ENCODE measurements at regions not wholly inside any gene's neighbourhood (a gene's known extent, or its start where the extent isn't known, plus 50 kb on each side); places are given as distances from the start of the nearest gene placed in this dataset.

DNA sequence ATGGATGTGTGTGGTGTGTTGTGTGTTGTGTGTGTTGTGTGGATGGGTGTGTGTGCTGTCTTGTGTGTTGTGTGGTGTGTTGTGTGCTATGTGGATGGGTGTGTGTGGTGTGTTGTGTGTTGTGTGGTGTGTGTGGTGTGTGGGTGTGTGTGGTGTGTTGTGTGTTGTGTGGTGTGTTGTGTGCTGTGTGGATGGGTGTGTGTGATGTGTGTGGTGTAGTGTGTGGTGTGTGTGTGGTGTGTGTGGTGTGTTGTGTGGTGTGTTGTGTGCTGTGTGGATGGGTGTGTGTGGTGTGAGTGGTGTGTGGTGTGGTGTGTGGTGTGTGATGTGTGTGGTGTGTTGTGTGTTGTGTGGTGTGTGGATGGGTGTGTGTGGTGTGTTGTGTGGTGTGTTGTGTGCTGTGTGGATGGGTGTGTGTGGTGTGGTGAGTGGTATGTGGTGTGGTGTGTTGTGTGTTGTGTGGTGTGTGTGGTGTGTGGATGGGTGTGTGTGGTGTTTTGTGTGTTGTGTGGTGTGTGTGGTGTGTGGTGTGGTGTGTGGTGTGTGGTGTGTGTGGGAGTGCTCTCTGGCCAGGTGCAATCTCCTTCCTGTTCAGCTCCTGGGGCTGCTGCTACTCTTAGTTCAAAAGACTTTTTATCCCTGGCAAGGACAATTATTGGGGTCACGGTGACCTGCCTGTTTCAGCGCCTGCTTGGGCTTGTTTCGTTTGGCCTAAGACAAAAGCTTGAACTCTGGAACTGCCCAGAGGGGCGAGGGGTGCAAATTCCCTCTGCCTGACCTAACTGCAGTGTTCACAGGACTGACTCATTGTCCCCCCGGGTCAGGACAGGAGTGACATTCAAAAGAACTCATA lies 101.1 kb downstream of the UBIAD1 start:
- DNase-seq (ENCODE audit: low read depth): no peak

DNA sequence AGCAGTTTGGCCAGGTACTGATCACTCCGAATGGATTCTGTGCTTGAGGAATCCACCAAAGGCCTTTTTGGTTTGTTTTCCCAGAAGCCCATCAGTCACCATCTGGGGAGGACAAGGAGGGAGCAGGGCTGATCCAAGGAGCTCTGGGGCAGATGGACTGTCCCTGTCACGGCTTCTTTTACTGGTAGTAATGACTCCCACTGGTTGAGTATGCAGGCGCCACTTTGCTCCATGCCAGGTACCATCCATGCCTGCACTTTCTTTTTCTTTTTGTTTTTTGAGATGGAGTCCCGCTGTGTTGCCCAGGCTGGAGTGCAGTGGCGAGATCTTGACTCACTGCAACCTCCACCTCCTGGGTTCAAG lies 101.7 kb downstream of the UBIAD1 start:
- no peak for DNase-seq (ENCODE audit: low read depth)

DNA sequence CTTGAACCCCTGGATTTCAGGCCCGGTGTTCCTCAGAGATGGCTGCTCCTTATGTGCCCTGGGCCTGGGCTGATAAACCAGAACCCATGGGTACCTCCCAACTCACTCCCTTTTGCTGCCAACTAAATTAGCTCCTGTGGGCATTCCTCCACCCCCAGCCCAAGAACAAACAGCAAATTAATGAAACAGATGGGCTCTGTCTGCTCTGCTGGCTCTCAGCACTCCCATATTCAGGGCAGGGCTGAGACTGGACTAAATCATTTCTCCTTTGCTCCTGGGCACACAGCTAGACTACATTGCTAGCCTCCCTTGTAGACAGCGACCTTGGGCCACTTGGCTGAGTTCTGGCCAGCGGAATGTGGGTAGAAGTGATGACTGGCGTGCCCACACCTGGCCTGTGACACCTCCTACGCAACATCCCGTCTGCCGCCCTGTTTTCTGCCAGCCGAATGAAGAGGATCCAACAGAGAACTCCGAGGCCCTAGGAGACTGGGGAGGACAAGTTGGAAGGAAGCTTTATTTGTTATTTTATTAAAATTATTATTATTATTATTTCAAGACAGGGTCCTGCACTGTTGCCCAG lies 101.9 kb upstream of the DISP3 start:
- DNase-seq (ENCODE audit: low read depth): no peak

DNA sequence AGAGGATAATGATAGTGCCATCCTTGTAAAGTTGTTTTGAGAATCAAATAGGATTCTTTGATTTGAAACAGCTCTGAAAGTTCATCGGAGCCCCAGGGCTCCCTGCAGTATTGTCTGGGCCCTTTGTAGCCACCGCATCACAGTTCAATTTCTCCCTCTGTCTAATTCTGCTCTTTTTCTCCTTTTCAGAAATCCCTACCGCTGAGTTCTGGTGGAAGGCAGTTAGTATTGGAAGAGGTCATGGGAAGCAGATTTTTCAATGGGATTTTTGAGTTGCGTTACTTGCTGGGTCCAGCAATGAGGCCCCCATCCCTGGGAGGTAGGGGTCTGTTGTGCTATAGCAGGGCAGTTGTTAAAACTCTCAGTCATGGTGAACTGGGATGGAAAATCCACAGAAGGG lies 101.0 kb upstream of the DISP3 start:
- DNase-seq (ENCODE audit: low read depth): no peak

DNA sequence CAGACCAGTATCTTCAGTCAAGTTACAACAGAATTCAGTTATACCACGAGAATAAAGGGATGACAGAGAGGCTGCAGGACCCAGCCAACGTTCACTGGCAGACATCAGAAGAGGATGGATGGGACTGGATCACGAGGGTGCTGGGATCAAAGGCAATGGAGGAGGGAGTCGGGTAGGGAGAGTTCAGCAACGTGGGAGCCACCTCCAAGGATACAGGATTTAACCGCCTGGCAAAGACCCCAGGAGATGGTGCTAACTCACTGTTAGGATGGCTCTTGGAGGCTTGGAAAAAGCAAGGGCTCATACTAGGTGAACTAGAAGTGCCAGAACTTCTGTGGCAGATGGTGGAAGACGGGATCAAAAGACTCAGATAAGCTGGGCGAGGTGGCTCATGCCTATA lies 99.1 kb upstream of the DISP3 start:
- no peak for DNase-seq (ENCODE audit: low read depth)

DNA sequence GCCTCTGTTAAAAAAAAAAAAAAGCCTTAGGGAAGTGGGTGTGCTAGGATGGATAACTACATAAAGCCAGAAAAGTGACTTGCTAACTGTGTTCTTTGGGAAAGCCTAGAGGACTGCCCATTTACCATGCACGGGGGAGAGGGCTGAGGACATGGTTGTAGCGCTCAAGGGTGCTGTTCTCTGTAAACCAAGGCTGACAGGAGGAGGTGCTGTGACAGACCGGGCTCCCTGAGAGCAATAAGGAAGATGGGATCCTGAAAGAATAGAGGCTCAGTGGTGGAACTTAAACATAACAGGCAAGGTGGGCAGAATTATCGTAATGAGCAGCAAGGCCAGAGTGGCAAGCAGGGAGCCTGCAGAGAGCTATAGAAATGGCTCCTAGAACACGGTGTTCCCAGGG lies 98.5 kb upstream of the DISP3 start:
- DNase-seq (ENCODE audit: low read depth): no peak

DNA sequence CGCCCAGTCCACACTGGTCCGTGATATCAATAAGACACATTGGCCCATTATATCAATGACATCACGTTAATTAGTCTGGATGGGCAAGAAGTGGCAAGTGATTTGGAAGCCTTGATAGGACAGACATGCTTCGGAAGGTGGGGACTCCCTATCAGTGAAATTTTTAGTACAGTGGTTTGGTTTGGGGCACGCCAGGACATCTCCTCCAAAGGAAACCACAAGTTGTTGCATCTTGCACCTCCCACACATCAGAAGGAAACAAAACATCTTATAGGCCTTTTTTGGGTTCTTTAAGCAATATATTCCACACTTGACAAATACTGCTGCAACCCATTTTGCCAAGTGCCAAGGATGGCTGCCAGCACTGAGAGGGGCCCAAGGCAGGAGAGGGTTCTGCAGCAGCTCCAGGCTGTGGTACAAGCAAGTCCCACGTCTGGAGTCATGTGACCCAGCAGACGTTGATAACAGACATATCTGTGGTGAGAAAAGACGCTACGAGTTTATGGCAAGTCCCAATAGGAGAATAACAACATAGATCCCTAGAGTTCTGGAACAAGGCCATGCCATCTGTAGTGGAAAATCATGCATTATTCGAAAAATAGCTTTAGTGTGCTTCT lies 95.3 kb upstream of the DISP3 start:
- no peak for DNase-seq (ENCODE audit: low read depth)

DNA sequence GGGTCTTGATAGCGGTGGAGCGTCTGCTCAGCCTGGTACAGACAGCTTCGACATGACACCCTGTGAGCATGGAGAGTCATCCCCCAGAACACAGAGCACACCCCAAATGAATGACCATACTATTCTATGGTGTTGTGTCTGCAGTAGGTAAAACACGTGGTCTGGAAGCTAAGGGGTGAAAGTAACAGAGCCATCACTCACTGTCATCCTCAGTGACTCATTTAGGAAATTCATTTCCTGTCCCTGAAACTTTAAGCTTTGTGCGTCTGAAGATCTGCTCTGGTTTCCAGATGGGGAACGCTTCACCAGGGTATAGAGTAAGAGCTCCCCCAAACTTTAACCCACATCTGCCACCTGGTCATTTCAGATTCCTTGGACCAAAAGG lies 94.8 kb upstream of the DISP3 start:
- peak; percentile 14 for DNase-seq (ENCODE audit: low read depth)

DNA sequence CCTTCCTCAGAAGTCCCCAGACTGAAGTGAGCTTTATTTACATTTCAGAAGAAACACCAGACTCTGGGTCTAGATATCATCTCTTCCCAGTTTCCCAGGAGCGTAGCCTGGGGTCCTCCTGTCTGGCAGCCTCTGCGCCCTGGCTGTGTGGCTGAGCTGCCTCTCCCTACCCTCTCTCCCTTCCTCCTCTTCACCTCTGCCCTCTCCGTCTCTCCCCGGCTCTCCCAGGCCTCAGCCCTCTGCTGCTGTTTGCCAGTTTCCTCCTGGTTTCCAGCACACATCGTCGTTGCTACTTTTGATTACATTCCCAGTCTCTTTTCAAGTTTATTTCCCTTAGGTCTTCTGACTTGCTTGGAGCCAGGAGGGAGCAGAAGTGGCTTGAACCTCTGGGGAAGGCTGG lies 91.1 kb upstream of the DISP3 start:
- DNase-seq (ENCODE audit: low read depth): no peak

DNA sequence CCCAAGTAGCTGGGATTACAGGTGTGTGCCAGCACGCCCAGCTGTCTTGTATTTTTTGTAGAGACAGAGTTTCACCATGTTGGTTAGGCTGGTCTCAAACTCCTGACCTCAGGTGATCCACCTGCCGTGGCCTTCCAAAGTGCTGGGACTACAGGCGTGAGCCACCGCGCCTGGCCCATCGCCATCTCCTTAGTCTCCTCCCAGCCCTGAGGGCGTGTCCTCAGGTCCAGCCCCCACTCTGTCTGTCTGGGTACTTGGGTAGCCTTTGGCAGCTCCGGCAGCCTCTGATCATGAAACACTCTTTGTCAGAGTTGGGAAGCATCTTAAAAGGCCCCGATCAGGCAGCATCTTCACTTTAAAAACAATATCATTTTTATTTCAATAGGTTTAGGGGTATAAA lies 90.3 kb upstream of the DISP3 start:
- no peak for DNase-seq (ENCODE audit: low read depth)

DNA sequence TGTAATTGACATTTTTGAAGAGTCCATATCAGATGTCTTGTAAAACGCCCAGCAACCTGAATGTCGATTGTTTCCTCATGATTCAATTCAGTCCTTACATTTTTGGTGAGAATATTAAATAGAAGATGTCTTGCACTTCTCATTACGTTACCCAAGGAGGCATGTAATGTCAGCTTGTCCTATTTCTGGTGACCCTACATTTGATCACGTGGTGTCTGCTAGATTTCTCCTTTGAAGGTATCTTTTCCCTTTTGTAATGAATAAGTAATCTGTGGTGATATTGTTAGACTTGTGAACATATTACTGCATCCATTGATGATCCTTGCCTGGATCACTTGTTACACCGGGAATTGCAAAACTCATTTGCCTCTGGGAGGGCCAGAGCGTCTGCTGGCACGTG lies 87.6 kb upstream of the DISP3 start:
- no peak for DNase-seq (ENCODE audit: low read depth)

DNA sequence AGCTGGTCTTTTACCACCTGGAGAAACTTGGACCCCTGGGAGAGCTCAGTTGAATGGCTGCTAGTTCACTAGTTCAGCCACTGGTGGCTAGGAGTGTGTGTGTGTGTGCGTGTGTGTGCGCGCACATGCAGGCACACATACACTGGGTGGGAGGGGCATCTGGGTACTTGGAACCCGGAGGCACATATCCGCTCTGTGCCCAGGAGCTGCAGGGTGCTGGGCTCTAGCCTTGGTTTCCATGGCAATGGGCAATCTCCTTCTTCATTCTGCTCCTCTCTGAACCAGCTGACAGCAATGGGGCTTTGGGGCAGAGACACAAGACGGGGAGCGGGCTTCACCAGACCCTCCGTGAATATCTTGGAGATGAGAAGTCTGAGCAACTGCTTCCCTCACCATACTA lies 87.1 kb upstream of the DISP3 start:
- DNase-seq (ENCODE audit: low read depth): no peak

DNA sequence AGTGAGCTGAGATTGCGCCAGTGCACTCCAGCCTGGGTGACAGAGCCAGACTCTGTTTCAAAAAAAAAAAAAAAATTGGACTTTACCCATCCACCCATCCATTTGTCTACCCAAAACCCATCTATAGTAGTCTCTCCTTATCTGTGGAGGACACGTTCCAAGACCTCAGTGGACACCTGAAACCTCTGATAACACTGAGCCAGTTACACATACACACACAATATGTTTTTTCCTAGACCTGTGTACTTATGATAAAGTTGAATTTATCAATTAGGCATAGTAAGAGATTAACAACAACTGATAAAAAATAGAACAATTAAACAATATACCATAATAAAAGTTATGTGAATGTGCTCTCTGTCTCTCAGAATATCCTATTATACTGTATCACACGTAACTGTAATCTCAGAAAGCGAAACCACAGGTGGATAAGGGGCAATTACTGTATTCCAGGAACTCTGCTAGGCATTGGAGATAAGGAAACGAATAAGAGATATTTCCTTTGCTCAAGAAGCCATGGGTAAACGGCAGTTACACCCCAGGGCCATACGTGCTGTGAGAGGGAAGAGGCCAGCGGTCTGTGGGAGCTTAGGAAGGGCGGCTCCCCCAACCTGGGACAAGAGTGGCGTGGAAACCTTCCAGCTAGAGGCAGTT lies 84.2 kb upstream of the DISP3 start:
- no peak for DNase-seq (ENCODE audit: low read depth)

DNA sequence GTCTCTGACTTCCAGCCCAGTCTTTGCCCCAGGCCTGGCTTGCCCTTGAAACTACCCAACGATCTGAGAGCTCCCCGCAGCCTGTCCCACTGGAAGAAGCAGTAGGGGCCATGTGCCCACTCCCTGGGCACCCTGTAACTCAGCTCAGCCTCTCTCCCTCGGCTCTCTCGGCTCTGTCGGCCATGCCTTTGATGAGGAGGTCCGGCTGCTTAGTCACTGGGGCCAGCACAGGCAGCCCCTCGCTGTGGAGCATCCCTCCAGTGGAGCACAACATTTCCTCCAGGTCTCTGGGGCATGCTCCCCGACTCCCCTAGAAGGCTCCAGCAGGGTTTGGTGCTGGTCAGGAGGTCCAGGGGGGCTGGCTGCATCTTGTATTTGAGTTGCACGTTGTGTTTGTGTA lies 83.3 kb upstream of the DISP3 start:
- DNase-seq (ENCODE audit: low read depth): no peak

DNA sequence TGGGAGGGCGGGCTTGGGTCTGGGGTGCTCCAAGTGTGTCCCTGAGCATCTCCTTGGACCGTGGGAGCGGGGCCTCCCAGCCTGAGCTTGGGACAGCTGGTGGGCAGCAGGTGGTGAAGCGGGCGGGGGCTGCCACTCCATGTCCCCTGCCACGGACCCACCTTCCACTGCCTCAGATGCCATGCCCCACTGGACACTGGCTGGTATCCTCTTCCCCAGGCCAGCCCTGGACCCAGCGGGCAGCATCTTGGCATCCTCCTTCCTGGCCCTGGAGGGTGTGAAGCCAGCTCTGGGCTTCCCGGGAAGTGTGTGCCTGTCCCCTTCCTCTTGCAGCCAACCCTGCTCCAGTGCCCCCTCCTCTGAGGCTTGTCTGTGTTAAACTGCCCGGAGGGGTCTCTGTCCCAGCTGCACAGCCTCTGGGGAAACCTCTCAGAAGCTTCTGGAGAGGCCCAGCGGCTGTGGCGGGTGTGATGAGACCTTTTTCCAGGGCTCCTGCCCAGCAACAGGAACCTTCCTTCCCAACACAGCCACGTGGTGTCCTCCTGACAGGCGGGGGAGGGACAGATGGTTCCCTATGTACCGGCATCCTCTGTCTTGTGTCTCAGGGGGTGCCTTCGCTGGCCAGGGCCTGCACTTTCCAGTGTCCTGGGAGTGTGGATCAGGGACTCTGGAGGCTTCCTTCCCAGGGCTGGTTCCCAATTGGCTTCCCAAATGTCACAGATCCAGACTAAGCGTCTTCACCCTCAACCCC lies 81.6 kb upstream of the DISP3 start:
- no peak for DNase-seq (ENCODE audit: low read depth)

DNA sequence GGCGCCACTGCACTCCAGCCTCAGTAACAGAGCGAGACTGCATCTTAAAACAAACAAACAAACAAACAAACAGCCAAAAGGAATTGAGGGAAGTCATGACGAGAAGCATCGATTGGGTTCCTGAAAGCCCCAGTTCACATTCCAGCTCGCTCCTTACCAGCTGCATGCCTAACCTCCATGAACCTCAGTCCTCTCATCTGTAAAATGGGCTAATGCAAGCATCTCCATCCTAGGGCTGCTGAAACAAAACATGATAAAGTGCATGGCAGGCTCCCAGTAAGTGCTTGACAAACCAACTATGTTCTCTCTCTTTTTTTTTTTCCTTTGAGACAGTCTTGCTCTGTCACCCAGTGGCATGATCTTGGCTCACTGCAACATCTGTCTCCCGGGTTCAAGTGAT lies 79.7 kb upstream of the DISP3 start:
- DNase-seq (ENCODE audit: low read depth): no peak

DNA sequence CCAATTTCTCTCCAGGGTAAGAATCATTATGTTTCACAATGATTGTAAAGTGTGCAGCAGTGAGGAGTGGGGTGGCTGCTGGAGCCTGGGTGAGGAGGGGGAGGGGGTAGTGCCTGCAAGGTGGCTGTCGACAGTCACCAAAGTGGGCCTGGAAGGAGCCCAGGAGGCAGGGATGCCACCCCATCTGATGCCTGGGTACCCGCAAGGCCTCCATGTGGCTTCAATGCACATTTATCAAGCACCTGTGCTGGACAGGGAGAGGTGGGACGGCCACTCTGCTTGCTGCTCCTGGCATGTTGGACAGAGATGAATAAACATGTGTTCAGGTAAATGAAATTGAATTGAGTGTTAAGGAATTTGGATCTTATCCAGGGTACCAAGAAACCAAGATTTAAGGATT lies 78.8 kb upstream of the DISP3 start:
- DNase-seq (ENCODE audit: low read depth): no peak

DNA sequence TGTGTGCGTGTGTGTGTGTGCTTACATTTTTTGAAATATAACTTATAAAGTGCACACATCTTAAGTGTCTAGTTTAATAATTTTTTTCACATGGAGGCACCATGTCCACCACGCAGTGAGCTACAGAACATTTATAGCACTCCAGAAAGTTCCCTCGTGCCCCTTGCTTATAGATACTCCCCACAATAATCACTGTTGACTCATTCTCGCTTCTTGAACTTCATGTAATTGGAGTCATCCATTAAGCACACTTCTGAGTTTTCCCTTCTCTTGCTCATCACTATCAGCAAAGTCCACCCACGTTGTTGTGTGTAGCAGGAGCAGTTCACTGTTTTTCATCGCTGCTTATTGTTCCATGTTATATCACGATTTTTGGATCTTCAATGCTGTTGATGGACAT lies 78.4 kb upstream of the DISP3 start:
- no peak for DNase-seq (ENCODE audit: low read depth)

DNA sequence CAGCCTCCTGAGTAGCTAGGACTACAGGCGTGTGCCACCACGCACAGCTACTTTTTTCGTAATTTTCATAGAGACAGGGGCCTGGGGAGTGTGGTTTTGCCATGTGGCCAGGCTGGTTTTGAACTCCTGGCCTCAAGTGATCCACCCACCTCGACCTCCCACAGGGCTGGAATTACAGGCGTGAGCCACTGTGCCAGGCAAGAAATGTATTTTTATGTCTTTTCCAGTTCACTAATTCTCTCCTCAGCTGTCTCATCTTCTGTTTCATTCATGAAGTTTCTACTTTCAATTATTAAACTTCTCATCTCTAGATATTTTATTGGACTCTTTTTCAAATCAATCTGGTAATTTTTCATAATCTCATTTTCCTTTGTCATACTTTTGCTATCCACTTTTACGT lies 72.1 kb upstream of the DISP3 start:
- DNase-seq (ENCODE audit: low read depth): no peak

DNA sequence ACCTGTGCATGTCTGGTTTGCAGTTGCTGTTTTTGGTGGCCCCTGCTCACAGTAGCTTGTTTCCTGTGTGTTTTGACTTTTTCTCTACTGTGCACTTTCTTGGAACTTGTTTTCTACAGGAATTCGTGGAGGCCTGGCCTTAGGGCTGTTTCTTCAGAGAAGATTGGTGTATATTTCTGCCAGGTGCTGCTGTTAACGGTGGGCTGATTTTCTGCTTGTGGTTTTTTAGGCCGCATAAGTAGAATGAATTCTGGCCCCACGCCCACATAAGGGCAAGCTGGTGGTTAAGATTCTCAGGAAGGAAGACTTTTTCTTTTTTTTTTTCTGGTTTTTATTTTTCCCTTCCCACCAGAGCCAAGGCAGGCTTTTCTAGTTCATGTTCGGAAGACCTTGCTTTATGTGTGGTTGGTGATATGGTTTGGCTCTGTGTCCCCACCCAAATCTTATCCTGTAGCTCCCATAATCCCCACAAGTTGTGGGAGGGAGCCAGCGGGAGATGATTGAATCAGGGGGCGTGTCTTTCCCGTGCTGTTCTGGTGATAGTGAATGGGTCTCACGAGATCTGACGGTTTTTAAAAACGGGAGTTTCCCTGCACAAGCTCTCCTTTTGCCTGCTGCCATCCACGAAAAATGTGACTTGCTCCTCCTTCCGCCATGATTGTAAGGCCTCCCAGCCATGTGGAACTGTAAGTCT lies 71.5 kb upstream of the DISP3 start:
- DNase-seq (ENCODE audit: low read depth): peak; percentile 2

DNA sequence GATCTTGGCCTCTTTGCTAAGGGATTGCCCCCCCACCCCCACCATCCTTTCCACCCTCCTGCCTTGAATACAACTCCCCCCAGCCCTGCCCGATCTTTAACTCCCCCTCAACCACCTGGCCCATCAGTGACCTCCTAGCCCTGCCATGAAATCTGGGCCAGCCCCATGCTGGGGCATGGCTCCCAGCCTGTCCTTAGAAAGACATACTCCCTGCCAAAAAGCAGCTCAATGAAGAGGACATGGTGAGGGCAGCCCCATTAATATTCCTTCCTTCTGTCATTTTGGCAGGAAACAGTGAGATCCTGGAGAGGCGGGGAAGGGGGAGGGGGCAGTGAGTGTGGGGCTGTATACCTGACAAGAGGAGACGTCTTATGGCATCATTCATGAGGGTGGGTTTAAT lies 66.8 kb upstream of the DISP3 start:
- DNase-seq (ENCODE audit: low read depth): no peak

DNA sequence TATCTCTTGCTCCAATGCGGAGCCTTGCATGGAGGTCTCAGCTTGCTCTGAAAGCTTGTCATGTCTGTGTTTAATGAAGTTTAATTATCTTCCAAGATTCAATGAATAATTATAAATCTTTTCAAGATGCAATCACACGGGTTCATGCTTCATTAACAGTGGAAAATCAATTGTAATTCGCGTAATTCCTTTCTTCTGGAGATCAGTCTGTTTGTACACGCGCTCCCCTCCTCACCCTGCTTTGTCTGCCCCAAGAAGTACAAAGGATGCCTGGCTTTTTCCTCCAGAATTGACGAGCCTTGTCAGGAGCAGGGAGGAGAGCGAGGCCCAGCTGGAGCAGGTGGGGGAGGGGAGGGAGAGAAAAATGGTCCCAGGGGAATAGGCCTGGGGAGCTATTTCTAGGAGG lies 65.0 kb upstream of the DISP3 start:
- no peak for DNase-seq (ENCODE audit: low read depth)
